HEK293 (cell line): ENCODE measurements at regions not wholly inside any gene's neighbourhood (a gene's known extent, or its start where the extent isn't known, plus 50 kb on each side); places are given as distances from the start of the nearest gene placed in this dataset.
"Not testable (repeated sequence)": the region's sequence is repeated elsewhere in the genome, so short reads cannot be mapped to it uniquely, and the experiment has no call there.

ENCODE experiments used
- CTCF ChIA-PET: fragments of 350-600 bp; formaldehyde crosslinking; extraction: SDS; loops from one replicate; lab custom pipeline; 2021; ENCODE audit warnings: antibody characterized with exemption; lab: Yijun Ruan, JAX
- POLR2A ChIA-PET: fragments of 300-600 bp; formaldehyde crosslinking; extraction: SDS; loops from one replicate; lab custom pipeline; 2020; ENCODE audit warnings: antibody characterized with exemption, inconsistent platforms; lab: Yijun Ruan, JAX
- H3K27ac ChIP-seq: fragments of 200-500 bp; sonication (Bioruptor generic); 2 replicates; pipeline ENCODE4 v1.5.1; 2014; ENCODE audit warnings: low read depth, low read length, control low read depth, inconsistent platforms; ENCODE audit errors: extremely low read depth
- H3K36me3 ChIP-seq, 2 experiments: fragments of 200-500 bp in 1 of 2; sonication (Bioruptor generic) in 1 of 2; 1 replicate in 1 of 2; 2 replicates in 1 of 2; pipeline ENCODE4 v1.5.1; 2014 to 2017; ENCODE audit warnings: inconsistent platforms in 2 of 2, low read length in 2 of 2; ENCODE audit not compliant: control insufficient read depth in 2 of 2, insufficient read depth in 1 of 2
- H3K4me1 ChIP-seq: fragments of 200-500 bp; sonication (Bioruptor generic); 2 replicates; pipeline ENCODE4 v1.5.1; 2014; ENCODE audit warnings: mild to moderate bottlenecking, low read length, inconsistent platforms; ENCODE audit not compliant: control insufficient read depth, insufficient read depth
- H3K4me3 ChIP-seq: 2 replicates; pipeline ENCODE4 v1.5.1; 2011; ENCODE audit warnings: low read depth, mild to moderate bottlenecking, control low read depth, low read length, moderate library complexity
- H3K9me3 ChIP-seq: fragments of 200-500 bp; sonication (Bioruptor generic); 2 replicates; pipeline ENCODE4 v1.5.1; 2014; ENCODE audit warnings: low read depth, low read length, inconsistent platforms; ENCODE audit not compliant: control insufficient read depth, insufficient read depth

DNA sequence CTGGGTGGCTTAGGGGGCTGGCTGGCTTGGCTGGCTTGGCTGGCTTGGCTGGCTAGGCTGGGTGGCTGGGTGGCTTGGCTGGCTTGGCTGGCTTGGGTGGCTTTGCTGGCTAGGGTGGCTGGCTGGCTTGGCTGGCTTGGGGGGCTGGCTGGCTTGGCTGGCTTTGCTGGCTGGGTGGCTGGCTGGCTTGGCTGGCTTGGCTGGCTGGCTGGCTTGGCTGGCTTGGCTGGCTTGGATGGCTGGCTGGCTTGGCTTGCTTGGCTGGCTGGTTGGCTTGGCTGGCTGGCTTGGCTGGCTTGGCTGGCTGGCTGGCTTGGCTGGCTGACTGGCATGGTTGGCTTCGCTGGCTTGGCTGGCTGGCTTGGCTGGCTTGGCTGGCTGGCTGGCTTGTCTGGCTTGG, 439.4 kb downstream of the GOLGA6L6 start:
- H3K4me1 ChIP-seq, H3K4me3 ChIP-seq, CTCF ChIA-PET, H3K27ac ChIP-seq, H3K9me3 ChIP-seq, H3K36me3 ChIP-seq, POLR2A ChIA-PET: not testable (repeated sequence)

DNA sequence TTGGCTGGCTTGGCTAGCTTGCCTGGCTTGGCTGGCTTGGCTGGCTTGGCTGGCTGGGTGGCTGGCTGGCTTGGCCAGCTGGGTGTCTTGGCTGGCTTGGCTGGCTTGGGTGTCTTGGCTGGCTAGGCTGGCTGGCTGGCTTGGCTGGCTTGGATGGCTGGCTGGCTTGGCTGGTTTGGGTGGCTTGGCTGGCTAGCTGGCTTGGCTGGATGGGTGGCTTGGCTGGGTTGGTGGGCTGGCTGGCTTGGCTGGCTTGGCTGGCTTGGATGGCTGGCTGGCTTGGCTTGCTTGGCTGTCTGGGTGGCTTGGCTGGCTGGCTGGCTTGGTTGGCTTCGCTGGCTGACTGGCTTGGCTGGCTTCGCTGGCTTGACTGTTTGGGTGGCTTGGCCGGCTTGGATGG, 440.3 kb downstream of the GOLGA6L6 start:
- H3K4me3 ChIP-seq, CTCF ChIA-PET, H3K4me1 ChIP-seq, H3K36me3 ChIP-seq, H3K27ac ChIP-seq, H3K9me3 ChIP-seq, POLR2A ChIA-PET: not testable (repeated sequence)

DNA sequence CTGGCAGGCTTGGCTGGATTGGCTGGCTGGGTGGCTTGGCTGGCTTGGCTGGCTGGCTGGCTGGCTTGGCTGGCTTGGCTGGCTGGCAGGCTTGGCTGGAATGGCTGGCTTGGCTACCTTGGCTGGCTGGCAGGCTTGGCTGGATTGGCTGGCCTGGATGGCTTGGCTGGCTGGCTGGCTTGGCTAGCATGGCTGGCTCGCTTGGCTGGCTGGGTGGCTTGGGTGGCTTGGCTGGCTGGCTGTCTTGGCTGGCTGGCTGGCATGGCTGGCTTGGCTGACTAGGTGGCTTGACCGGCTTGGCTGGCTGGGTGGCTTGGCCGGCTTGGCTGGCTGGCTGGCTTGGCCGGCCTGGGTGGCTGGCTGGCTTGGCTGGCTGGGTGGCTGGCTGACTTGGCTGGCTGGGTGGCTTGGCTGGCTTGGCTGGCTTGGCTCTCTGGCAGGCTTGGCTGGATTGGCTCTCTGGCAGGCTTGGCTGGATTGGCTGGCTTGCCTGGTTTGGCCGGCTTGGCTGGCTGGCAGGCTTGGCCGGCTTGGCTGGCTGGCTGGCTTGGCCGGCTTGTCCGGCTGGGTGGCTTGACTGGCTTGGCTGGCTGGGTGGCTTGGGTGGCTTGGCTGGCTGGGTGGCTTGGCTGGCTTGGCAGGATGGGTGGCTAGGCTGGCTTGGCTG, 440.9 kb downstream of the GOLGA6L6 start:
- H3K4me3 ChIP-seq, POLR2A ChIA-PET, H3K27ac ChIP-seq, H3K4me1 ChIP-seq, H3K36me3 ChIP-seq, H3K9me3 ChIP-seq, CTCF ChIA-PET: not testable (repeated sequence)

DNA sequence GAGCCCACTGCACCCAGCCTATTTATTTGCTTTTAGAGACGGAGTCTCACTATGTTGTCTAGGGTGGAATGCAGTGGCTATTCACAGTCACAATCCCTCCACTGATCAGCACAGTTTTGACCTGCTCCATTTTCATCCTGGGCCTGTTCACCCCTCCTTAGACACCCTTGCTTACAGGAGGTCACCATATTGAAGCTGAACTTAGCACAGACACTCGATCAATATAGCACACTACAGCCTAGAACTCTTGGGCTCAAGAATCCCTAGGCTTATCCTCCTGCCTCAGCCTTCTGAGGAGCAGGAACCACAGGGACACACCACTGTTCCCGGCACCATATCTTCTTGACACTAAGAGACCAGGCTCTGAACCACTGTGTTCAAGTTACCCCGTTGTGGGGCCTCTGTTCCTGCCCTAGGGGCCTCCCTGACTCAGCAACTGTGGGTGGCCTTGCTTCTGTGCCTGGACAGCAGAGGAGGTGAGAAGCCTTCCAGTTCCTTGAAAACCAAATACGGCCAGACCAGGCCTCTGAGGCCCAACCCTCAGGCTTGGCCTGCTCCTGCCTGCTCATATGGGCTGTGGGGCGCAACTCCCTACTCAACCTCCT, 445.8 kb downstream of the GOLGA6L6 start:
- H3K9me3 ChIP-seq, H3K4me3 ChIP-seq, CTCF ChIA-PET, H3K36me3 ChIP-seq, H3K4me1 ChIP-seq, H3K27ac ChIP-seq, POLR2A ChIA-PET: not testable (repeated sequence)

DNA sequence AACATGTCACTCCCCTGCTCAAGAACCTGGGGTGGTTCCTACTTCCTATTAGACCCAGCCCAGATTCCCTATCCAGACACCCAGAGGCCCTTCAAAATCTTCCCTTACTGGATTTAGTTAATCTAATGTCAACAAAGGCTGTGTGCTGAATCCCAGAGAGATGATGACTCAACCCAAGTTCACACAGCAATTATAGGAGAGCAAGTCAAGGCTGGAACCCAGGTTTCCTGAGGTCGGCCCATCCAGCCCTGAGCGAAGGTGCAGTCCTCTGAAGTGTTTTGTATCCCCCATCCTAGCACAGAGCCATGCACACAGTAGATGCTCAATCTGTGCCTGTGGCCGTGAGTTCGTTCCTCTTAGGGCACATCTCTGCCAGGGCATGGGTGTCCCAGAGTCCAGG, 452.1 kb downstream of the GOLGA6L6 start:
- H3K36me3 ChIP-seq, POLR2A ChIA-PET, H3K9me3 ChIP-seq, H3K4me3 ChIP-seq, H3K27ac ChIP-seq, H3K4me1 ChIP-seq, CTCF ChIA-PET: not testable (repeated sequence)

DNA sequence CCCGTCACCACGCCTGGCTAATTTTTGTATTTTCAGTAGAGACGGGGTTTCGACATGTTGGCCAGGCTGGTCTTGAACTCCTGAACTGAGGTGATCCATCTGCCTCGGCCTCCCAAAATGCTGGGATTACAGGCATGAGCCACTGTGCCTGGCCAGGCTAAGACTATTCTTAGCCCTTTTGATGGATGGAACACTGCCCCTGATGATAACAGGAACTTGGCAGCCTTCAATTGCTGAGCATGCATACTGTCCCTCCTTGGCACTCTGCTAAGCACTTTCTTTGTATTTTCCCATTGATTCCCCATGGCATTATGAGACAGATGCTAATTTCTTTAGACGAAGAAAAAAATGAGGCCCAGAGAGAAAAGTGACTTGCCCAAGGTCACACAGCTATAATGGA, 457.6 kb downstream of the GOLGA6L6 start:
- POLR2A ChIA-PET, H3K27ac ChIP-seq, CTCF ChIA-PET, H3K36me3 ChIP-seq, H3K4me1 ChIP-seq, H3K9me3 ChIP-seq, H3K4me3 ChIP-seq: not testable (repeated sequence)

DNA sequence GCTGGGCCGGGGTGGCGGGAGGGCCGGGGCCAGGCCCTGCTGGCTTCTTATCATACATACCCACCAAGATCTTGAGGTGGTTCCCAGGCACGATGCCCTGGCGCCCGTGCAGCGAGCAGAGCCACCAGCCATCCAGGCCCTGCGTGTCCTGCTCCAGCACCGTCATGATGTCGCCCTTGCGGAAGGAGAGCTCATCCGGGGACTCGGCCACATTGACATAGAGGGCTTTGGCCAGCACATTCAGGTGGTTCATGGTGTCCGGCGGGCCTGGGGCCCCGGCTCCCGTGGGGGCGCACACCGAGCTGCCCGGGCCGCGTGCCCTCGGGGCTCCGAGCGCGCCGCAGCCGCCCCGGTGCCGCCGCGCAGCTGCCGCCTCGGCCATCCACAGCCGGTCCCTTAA, 467.5 kb downstream of the GOLGA6L6 start:
- H3K4me1 ChIP-seq, H3K4me3 ChIP-seq, H3K27ac ChIP-seq, H3K9me3 ChIP-seq, H3K36me3 ChIP-seq, CTCF ChIA-PET, POLR2A ChIA-PET: not testable (repeated sequence)

DNA sequence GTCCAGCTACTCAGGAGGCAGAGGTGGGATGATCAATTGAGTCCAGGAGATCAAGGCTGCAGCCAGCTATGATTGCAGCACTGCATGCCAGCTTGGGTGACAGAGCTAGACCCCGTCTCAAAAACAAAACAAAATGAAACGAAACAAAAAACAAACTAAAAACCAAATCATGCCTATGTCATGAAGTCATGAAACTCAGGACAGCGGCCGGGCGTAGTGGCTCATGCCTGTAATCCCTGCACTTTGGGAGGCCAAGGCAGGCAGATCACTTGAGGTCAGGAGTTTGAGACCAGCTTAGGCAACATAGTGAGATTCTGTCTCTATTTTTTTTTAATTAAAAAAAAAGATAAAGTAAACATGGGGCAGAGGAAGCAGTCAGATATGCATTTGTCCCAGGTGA, 472.6 kb downstream of the GOLGA6L6 start:
- H3K36me3 ChIP-seq, H3K4me1 ChIP-seq, CTCF ChIA-PET, H3K4me3 ChIP-seq, H3K9me3 ChIP-seq, H3K27ac ChIP-seq, POLR2A ChIA-PET: not testable (repeated sequence)

DNA sequence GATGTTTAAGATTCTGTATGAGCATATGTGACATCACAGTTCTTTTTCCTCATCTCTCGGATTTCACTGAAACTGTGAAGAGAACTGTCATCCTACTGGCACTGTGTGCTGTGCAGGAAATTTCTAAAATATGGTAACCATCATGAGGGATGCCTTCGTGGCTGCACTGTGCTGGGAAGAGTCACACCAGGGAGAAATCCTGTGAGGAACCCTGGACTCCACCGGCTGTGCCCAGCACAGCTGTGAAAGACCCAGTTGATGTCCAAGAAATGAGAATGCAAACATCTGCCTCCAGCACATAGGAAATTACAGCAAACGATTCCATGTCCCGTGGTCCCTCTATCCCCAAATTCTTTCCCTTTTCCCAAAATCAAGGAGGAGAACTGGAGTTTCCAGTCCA, 475.4 kb downstream of the GOLGA6L6 start:
- H3K36me3 ChIP-seq, H3K4me3 ChIP-seq, H3K4me1 ChIP-seq, CTCF ChIA-PET, H3K27ac ChIP-seq, H3K9me3 ChIP-seq, POLR2A ChIA-PET: not testable (repeated sequence)

DNA sequence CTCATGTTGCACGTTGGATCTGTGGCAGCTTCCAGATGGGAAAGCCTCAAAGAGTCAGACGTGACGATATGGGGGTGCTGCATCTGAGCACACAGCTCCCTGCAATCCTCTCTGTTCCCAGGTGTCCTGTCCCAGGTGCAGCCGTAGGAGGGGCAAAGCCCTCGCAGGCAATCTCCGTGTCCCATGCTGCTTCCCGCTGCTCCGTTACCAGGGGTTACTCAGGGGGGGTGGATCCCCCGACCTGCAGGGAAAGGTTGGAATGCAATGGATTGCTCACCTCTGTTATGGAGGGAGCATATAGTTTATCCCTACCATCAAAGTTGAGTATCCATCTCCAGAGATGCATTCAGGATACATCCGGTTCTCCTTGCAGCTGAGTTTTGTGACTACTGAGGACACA, 476.1 kb downstream of the GOLGA6L6 start:
- H3K4me1 ChIP-seq, POLR2A ChIA-PET, H3K4me3 ChIP-seq, H3K9me3 ChIP-seq, H3K36me3 ChIP-seq, H3K27ac ChIP-seq, CTCF ChIA-PET: not testable (repeated sequence)

DNA sequence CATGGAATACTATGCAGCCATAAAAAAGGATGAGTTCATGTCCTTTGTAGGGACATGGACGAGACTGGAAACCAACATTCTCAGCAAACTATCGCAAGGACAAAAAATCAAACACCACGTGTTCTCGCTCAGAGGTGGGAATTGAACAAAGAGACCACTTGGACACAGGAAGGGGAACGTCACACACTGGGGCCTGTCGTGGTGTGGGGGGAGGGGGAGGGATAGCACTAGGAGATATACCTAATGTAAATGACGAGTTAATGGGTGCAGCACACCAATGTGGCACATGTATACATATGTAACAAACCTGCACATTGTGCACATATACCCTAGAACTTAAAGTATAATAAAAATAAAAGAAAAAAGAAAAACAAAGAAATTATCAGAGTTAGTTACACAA, 478.4 kb downstream of the GOLGA6L6 start:
- POLR2A ChIA-PET, H3K4me1 ChIP-seq, H3K27ac ChIP-seq, H3K36me3 ChIP-seq, H3K4me3 ChIP-seq, H3K9me3 ChIP-seq, CTCF ChIA-PET: not testable (repeated sequence)
